ENCODE measurements at regions not wholly inside any gene's neighbourhood (a gene's known extent, or its start where the extent isn't known, plus 50 kb on each side); places are given as distances from the start of the nearest gene placed in this dataset.

- TF ChIP-seq POLR2A (IDR thresholded peaks at IDR 0.05) (no peak), CTCF (IDR thresholded peaks at IDR 0.05) (no peak), POLR2AphosphoS5 (IDR thresholded peaks at IDR 0.05) (no peak)
- Histone ChIP-seq H3K4me1 (no peaks in the 10 kb centered on the region), H3K4me3 (no peak overlapping the region), H3K27me3 (no peaks in the 10 kb centered on the region), H3K27ac (no peak overlapping the region), H3K36me3 (no peaks in the 10 kb centered on the region), H3K9me3 (no peaks in the 10 kb centered on the region)
- WGBS: 79% methylated on average over 5 of the region's 5 CpGs
- DNase-seq (ENCODE audit: low spot score in 2 of 2): no peak
Measured at GRCh38 chr2:59012234-59012633, 771.1 kb upstream of the FANCL start.

- Histone ChIP-seq H3K4me1 (no peaks in the 10 kb centered on the region), H3K27ac (no peak overlapping the region), H3K27me3 (no peaks in the 10 kb centered on the region), H3K9me3 (no peaks in the 10 kb centered on the region), H3K36me3 (no peaks in the 10 kb centered on the region), H3K4me3 (no peak overlapping the region)
- TF ChIP-seq CTCF (IDR thresholded peaks at IDR 0.05) (no peak), POLR2A (IDR thresholded peaks at IDR 0.05) (no peak), POLR2AphosphoS5 (IDR thresholded peaks at IDR 0.05) (no peak), EP300 (IDR thresholded peaks at IDR 0.05) (no peak)
- DNase-seq (ENCODE audit: low spot score in 2 of 2): no peak
Measured at GRCh38 chr2:59008950-59009349, 767.8 kb upstream of the FANCL start.

- TF ChIP-seq POLR2AphosphoS5 (IDR thresholded peaks at IDR 0.05): no peak
- Histone ChIP-seq H3K27ac (no peak overlapping the region), H3K4me1 (no peaks in the 10 kb centered on the region), H3K9me3 (no peaks in the 10 kb centered on the region), H3K36me3 (no peaks in the 10 kb centered on the region), H3K27me3 (no peaks in the 10 kb centered on the region), H3K4me3 (no peak overlapping the region)
- DNase-seq (ENCODE audit: low spot score in 2 of 2): no peak
- 80% methylated on average over 5 of the region's 5 CpGs for WGBS
Measured at GRCh38 chr2:59005836-59006615, 764.9 kb upstream of the FANCL start.

GRCh38 chr2:59004621-59005020 lies 763.5 kb upstream of the FANCL start:
- TF ChIP-seq CTCF (IDR thresholded peaks at IDR 0.05): no peak
- no peak for TF ChIP-seq EP300 (IDR thresholded peaks at IDR 0.05)
- TF ChIP-seq POLR2A (IDR thresholded peaks at IDR 0.05): no peak
- no peak for TF ChIP-seq POLR2AphosphoS5 (IDR thresholded peaks at IDR 0.05)
- H3K9me3 ChIP-seq: no peaks in the 10 kb centered on the region
- no peak overlapping the region for H3K4me3 ChIP-seq
- H3K27me3 ChIP-seq: no peaks in the 10 kb centered on the region
- no peaks in the 10 kb centered on the region for H3K4me1 ChIP-seq
- no peak for DNase-seq (ENCODE audit: low spot score in 2 of 2)
- H3K36me3 ChIP-seq: no peaks in the 10 kb centered on the region
- no peak overlapping the region for H3K27ac ChIP-seq

GRCh38 chr2:59000796-59001195 lies 759.7 kb upstream of the FANCL start:
- DNase-seq (ENCODE audit: low spot score in 2 of 2): no peak
- no peak overlapping the region for H3K27ac ChIP-seq
- H3K9me3 ChIP-seq: no peaks in the 10 kb centered on the region
- no peaks in the 10 kb centered on the region for H3K36me3 ChIP-seq
- no peak for TF ChIP-seq POLR2AphosphoS5 (IDR thresholded peaks at IDR 0.05)
- no peaks in the 10 kb centered on the region for H3K4me1 ChIP-seq
- H3K4me3 ChIP-seq: no peak overlapping the region
- WGBS: 61% methylated on average over 2 of the region's 2 CpGs
- H3K27me3 ChIP-seq: no peaks in the 10 kb centered on the region

GRCh38 chr2:58992062-58992706 lies 751.1 kb upstream of the FANCL start:
- DNase-seq (ENCODE audit: low spot score in 2 of 2): no peak
- TF ChIP-seq CTCF (IDR thresholded peaks at IDR 0.05) (no peak), EP300 (IDR thresholded peaks at IDR 0.05) (no peak), POLR2AphosphoS5 (IDR thresholded peaks at IDR 0.05) (no peak)
- no peak overlapping the region for H3K27ac ChIP-seq
- no peak overlapping the region for H3K4me3 ChIP-seq
- no peaks in the 10 kb centered on the region for H3K36me3 ChIP-seq
- no peaks in the 10 kb centered on the region for H3K27me3 ChIP-seq
- 56% methylated on average over 4 of the region's 4 CpGs for WGBS
- H3K4me1 ChIP-seq: no peaks in the 10 kb centered on the region
- no peaks in the 10 kb centered on the region for H3K9me3 ChIP-seq
